ENCODE measurements at regions not wholly inside any gene's neighbourhood (a gene's known extent, or its start where the extent isn't known, plus 50 kb on each side); places are given as distances from the start of the nearest gene placed in this dataset.
A peak's percentile ranks its signal among the peaks of the same experiment; 100 is the strongest.

DNA sequence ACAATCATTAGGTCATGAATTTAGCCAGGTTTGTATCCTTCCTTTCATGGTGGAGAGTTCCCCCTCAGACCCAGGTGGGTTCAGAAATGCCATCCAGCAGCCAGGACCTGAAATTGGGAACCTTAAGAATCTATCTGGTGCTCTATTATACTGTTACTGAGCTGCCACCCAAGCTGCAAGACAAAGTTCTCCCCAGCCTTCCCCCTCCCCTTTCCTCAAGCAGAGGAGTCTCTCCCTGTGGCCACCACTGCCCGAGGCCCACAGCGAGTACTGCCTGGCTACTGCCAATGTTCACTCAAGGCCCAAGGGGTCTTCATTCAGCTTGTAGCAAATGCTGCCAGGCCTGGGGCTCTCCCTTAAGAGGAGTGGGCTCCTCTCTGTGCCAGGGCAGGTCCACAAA lies 133.8 kb downstream of the TMEM38B start:
- DNase-seq = no peak

- DNase-seq = no peak
These were observed 134.4 kb downstream of the TMEM38B start for GRCh38 chr9:105828596-105829213.

GRCh38 chr9:105830461-105830860 lies 136.1 kb downstream of the TMEM38B start:
- no peak for DNase-seq

- no peak for DNase-seq
These were observed 137.9 kb downstream of the TMEM38B start for GRCh38 chr9:105832096-105832710.

- no peak for DNase-seq
These were observed 139.1 kb downstream of the TMEM38B start for GRCh38 chr9:105833271-105833975.

DNA sequence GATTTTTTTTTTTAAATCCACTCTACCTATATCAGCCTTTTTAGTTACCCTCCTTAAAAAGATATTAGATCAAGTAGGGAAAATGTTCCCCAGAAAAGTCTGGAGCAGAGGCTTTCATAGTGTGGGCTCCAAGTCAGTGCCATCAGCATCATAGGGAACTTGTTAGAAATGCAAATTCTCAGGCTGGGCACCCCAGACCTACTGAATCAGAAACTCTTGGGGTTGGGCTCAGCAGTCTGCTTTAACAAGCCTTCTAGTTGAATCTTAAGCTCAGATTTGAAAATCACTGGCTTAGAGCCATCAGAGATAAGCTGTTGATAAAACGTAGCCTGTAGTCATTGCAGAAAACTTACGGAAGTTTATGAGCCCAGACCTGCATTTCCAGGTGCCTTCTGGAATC lies 140.1 kb downstream of the TMEM38B start:
- no peak for DNase-seq

- no peak for DNase-seq
These were observed 141.4 kb downstream of the TMEM38B start for GRCh38 chr9:105835721-105836120.

- DNase-seq = no peak
These were observed 142.8 kb downstream of the TMEM38B start for GRCh38 chr9:105836936-105837660.

DNA sequence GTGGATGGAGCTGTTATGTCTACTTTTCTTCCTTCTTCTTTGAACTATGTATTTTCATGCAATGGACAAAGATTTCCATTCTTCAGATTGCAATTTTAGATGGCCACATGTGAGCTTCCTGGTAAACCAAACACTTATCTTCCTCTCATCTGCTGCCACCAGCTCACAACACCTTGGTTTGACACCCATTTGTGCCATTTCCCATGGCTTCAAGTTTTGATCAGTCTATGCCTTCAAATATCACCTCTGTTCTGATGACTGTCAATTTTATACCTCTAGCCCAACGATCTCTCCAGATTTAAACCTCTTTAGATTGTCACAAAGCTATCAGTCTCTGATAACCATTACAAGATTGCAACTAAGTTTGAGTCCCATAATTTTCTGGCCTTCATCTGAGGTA lies 147.2 kb downstream of the TMEM38B start:
- no peak for DNase-seq

- DNase-seq = peak in 1 of 2 donors; percentile 21
These were observed 147.8 kb downstream of the TMEM38B start for GRCh38 chr9:105842023-105842644.

- DNase-seq = no peak
These were observed 152.5 kb downstream of the TMEM38B start for GRCh38 chr9:105846825-105847224.

DNA sequence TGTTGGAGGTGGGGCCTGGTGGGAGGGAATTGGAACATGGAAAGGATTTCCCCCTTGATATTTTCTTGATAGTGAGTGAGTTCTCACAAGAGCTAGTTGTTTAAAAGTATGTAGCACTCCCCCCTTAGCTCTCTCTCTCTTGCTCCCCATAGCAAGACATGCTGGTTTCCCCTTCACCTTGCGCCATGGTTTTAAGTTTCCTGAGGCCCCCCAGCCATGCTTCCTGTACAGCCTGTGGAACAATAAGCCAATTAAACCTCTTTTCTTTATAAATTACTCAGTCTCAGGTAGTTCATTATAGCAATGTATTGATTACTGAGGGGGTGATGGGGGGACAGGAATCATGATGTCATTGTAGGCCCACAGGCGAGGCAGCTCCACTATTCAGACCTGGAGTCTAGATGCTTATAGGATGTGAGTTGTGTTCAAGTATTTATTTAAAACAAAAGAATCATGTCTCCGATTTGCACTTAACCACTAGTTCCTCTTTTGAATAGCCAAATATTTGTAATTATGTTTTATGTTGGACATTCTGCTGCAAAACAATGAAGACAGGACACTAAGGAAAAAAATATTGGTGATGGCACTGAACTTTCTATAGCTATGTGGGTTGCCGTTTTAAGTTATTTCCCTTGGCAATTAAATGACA lies 156.6 kb downstream of the TMEM38B start:
- no peak for DNase-seq

DNA sequence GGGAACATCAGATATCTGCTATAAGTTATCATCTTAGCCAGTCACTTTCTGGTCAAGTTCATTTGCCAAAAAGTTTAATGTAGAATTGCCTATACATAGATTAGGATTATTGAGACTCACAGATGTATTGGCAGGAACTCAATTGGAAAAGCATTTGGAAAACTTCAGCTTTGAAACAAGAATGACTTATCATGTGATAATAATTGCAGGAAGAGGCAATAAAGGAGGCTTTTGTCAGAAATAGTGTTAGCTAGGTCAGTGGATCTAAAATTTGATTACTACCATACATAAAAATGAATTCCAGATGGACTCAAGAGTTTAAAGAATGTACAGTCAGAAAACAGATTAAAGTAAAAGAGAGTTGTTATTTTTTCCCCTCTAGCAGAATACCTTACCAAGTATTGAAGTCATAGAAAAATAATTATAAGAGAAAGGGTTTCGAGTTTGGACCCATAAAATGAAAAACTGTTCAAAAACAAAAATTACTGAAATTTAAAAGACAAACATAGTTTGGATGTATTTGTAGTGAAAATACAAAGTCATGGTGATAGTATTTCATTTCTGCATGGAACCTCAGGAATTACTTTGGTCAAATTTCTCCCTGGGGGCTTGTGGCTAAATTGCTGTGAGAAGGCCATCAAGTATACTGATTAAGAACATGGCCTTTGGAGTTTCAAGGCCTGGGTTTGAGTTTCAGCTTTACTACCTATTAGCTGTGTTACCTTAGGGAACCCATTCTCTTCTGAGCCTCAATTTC lies 159.9 kb downstream of the TMEM38B start:
- DNase-seq = no peak

GRCh38 chr9:105854783-105855724 lies 160.7 kb downstream of the TMEM38B start:
- no peak for DNase-seq

DNA sequence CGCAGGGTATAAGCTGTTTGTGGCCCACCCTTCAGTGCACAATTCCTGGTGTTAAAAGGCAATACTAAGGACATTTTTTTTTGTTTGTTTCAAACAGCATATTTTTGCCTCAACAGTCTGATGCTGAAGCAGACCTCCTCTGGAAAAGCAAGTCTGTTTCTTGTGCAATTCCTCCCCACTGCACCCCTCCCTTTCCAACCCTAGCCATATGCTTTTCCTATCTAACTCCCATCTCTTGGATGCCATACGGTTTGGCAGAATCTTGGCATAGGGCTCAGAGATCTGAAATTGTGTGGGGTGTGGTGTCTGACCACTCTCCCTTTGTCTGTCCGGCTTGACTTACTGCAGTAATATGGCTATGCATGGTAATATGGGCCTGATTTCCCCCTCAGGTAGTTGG lies 161.6 kb downstream of the TMEM38B start:
- DNase-seq = no peak

DNA sequence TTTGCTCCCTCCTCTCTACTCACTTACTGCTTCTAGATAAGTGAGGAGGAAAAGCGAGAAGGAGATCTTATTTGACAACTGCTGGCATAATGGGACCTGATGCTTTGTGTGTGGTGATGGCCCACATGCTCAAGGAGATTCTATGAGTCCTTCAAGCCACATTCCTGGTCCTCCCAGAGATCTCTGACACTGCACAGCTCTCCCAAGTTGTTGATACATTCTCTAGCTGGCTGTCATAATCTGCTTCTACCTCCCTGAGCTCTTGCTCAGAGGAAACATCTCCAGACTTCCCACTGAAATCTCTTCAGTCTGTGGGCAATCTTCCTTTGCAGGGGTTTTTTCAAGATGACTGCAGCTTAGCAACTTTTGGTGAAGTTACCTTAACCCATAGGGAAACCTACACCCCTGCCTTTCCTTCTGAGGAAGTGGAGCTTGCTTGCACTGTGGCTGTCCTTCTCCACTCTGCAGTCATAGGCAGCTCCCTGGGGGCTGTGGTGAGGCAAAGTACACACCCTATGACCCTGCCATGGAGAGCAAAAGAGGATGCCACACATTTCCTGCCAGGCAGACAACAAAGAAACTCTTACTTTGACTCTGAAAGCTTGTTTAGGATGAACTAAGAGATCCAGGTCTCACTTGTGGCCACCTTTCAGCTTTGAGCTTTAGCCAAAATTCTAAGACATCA lies 163.8 kb downstream of the TMEM38B start:
- DNase-seq = peak in 1 of 2 donors; percentile 9

- no peak for DNase-seq
These were observed 164.5 kb downstream of the TMEM38B start for GRCh38 chr9:105858877-105859276.

DNA sequence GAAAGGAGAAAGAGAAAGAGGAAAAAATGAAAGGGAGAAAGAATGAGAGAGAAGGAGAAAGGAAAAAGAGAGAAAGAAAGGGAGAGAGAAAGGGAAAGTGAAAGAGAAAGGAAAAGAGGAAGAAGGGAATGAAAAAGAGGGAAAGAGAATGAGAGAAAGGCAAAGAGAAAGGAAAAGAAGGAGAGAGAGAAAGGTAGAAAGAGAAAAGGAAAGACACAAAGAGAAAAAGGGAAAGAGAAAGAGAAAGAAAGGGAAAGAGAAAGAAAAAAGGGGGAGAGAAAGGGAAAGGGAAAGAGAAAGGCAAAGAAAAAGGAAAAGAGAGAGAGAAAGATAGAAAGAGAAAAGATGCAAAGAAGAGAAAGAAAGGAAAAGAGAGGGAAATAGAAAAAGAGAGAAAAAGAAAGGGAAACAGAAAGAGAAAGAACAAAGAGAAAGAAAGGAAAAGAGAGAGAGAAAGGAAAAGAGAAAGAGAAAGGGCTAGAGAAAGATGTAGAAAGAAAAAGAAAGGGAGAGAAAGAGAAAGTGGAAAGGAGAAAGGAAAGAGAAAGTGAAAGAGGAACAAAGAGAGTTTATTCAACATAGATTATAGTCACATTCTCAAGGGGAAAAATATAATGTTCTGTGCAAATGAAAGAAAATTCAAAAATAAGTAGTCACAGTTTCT lies 165.2 kb downstream of the TMEM38B start:
- DNase-seq = no peak

DNA sequence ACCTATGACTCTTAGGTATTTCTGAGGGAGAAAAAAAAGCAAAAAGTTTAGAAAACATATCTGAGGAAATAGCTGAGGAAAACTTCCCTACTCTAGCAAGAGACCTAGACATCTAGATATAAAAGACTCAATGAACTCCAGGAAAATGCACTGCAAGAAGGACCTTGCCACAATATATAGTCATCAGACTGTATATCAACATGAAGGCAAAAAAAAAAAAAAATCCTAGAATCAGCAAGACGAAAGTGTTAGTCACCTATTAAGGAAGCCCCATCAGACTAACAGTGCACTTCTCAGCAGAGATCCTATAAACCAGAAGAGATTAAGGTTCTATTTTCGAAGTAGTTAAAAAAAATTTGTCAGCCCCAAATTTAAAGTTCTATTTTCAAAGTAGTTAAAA lies 166.2 kb downstream of the TMEM38B start:
- no peak for DNase-seq
